HG03521 (cell line): ENCODE measurements at regions not wholly inside any gene's neighbourhood (a gene's known extent, or its start where the extent isn't known, plus 50 kb on each side); places are given as distances from the start of the nearest gene placed in this dataset.
"Not testable (repeated sequence)": the region's sequence is repeated elsewhere in the genome, so short reads cannot be mapped to it uniquely, and the experiment has no call there.

Experiments used
- ATAC-seq: cut with Tn5 transposase; IDR thresholded peaks from one replicate; pipeline ENCODE4 v1.9.1; 2021; ENCODE audit warnings: mild to moderate bottlenecking, moderate library complexity; ENCODE audit not compliant: unreplicated experiment

GRCh38 chr2:51335087-51336058, 303.4 kb upstream of the NRXN1 start:
- no peak for ATAC-seq

GRCh38 chr2:51329512-51329911, 297.6 kb upstream of the NRXN1 start:
- no peak for ATAC-seq

- no peak for ATAC-seq
Observed at GRCh38 chr2:51324051-51324450, 292.1 kb upstream of the NRXN1 start.

- ATAC-seq: no peak
Observed at GRCh38 chr2:51322613-51323012, 290.7 kb upstream of the NRXN1 start.

GRCh38 chr2:51304311-51304710, 272.4 kb upstream of the NRXN1 start:
- no peak for ATAC-seq

GRCh38 chr2:51301381-51301780, 269.4 kb upstream of the NRXN1 start:
- ATAC-seq: no peak

GRCh38 chr2:51299370-51299769, 267.4 kb upstream of the NRXN1 start:
- no peak for ATAC-seq

- no peak for ATAC-seq
Observed at GRCh38 chr2:51297488-51297887, 265.6 kb upstream of the NRXN1 start.

- no peak for ATAC-seq
Observed at GRCh38 chr2:51293566-51294200, 261.8 kb upstream of the NRXN1 start.

- ATAC-seq: no peak
Observed at GRCh38 chr2:51291762-51292551, 260.0 kb upstream of the NRXN1 start.

- no peak for ATAC-seq
Observed at GRCh38 chr2:51290725-51291124, 258.8 kb upstream of the NRXN1 start.

GRCh38 chr2:51289045-51289444, 257.1 kb upstream of the NRXN1 start:
- no peak for ATAC-seq

- no peak for ATAC-seq
Observed at GRCh38 chr2:51268191-51268590, 236.3 kb upstream of the NRXN1 start.

- no peak for ATAC-seq
Observed at GRCh38 chr2:51265539-51265938, 233.6 kb upstream of the NRXN1 start.

- no peak for ATAC-seq
Observed at GRCh38 chr2:51263951-51264350, 232.0 kb upstream of the NRXN1 start.

GRCh38 chr2:51263101-51263500, 231.2 kb upstream of the NRXN1 start:
- ATAC-seq: not testable (repeated sequence)

- no peak for ATAC-seq
Observed at GRCh38 chr2:51258301-51258700, 226.4 kb upstream of the NRXN1 start.

- no peak for ATAC-seq
Observed at GRCh38 chr2:51256736-51257135, 224.8 kb upstream of the NRXN1 start.

GRCh38 chr2:51251356-51251755, 219.4 kb upstream of the NRXN1 start:
- ATAC-seq: no peak

- ATAC-seq: no peak
Observed at GRCh38 chr2:51247252-51247805, 215.4 kb upstream of the NRXN1 start.

GRCh38 chr2:51243892-51244535, 212.1 kb upstream of the NRXN1 start:
- ATAC-seq: no peak
